ENCODE measurements at regions not wholly inside any gene's neighbourhood (a gene's known extent, or its start where the extent isn't known, plus 50 kb on each side); places are given as distances from the start of the nearest gene placed in this dataset.

DNA sequence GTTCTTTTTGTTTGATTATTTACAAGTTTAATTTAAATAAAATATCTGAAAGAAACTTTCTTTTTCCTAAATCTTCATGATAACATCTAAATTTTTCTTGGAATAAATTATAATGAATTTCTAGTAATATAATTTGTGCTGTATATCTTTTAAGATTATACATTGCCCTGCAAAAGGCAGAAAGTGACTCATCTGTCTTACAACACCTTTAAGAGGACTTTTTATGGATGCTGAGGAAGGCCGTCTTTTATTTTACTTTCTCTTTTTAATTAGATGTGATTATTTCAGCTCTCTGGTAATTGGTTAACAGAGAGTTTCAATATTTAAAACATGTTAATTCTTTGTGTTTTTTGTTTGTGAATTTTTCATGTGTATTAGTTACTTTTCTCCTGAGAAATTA, 598.4 kb downstream of the RPL10L start (continued):
- TF ChIP-seq REST (IDR thresholded peaks at IDR 0.05; ENCODE audit: low read depth) = no peak
- no peak for TF ChIP-seq EZH2phosphoT487 (IDR thresholded peaks at IDR 0.05; ENCODE audit: borderline replicate concordance)

DNA sequence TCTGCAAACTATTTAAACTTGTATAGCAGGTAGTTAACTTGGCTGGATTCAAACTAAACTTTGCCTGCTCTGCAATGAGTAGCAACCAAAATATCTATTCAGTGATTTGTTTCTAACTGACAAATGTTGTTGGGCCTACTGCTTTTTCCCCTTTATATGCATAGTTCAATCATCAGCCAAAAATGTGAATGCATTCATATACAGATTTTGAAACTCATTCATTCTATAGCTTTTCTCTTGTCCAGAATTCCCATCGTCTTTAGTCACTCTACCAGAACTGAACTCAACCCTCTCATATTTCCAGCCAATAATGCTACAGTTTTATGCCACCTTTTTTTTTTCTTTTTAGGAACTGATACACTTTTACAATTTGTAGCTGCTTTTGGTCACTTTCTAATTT, 599.8 kb downstream of the RPL10L start:
- H3K9me3 ChIP-seq (ENCODE audit: control insufficient read depth in 1 of 2, insufficient read depth in 1 of 2, low read depth in 1 of 2, low read length in 2 of 2) = no peaks in the 10 kb centered on the region
- RAD21 ChIA-PET (ENCODE audit: low non-redundant PET in 1 of 2, low total read pairs in 2 of 2, uncharacterized antibody in 2 of 2, unreplicated experiment in 2 of 2) = no interaction called here

More for the DNA sequence above, 599.8 kb downstream of the RPL10L start:
- Histone ChIP-seq H3K9ac (ENCODE audit: low read length) (no peak overlapping the region), H3K27ac (ENCODE audit: low read depth, low read length) (no peak overlapping the region), H3K79me2 (ENCODE audit: insufficient read depth, low read length) (no peaks in the 10 kb centered on the region), H2AFZ (ENCODE audit: low read depth, low read length, poor library complexity, severe bottlenecking) (no peak overlapping the region), H3K4me1 (ENCODE audit: control insufficient read depth in 1 of 2, insufficient read depth in 2 of 2, low read length in 2 of 2) (peaks cover 0 to 6% of the 10 kb centered on the region in 2 experiments; a peak in 2 of 4 replicates), H3K9me2 (ENCODE audit: insufficient read depth) (no peaks in the 10 kb centered on the region), H4K20me1 (ENCODE audit: insufficient read depth) (no peaks in the 10 kb centered on the region), H3K4me2 (ENCODE audit: low read length) (no peak overlapping the region), H3K4me3 (replicated peaks in 1 of 2; ENCODE audit: low read depth in 1 of 2, low read length in 2 of 2) (no peak overlapping the region), H3K36me3 (ENCODE audit: control insufficient read depth in 1 of 2, insufficient read depth in 2 of 2, low read length in 2 of 2) (no peaks in the 10 kb centered on the region), H3K27me3 (ENCODE audit: insufficient read depth, low read length) (no peaks in the 10 kb centered on the region)
- intact Hi-C loops (cut with micrococcal nuclease) = no loop called here
- ChIA-PET CTCF (no interaction called here), POLR2A (no interaction called here)
- no TSS peak for BruUV-seq (replicated peaks)
- TF ChIP-seq, protein P1, sequence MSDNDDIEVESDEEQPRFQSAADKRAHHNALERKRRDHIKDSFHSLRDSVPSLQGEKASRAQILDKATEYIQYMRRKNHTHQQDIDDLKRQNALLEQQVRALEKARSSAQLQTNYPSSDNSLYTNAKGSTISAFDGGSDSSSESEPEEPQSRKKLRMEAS (IDR thresholded peaks at IDR 0.05) = no peak
- no peak for TF ChIP-seq EZH2 (IDR thresholded peaks at IDR 0.05)
- no peak for TF ChIP-seq POLR2AphosphoS5 (IDR thresholded peaks at IDR 0.05; ENCODE audit: low read depth, low read length)
- TF ChIP-seq JUND (IDR thresholded peaks at IDR 0.05) = no peak
- no peak for TF ChIP-seq ZFX (IDR thresholded peaks at IDR 0.05)
- TF ChIP-seq FOSL1 (IDR thresholded peaks at IDR 0.05; ENCODE audit: low read depth) = no peak
- no peak for TF ChIP-seq ZNF274 (IDR thresholded peaks at IDR 0.05; ENCODE audit: low read depth, low read length)
- no peak for TF ChIP-seq SIN3A (IDR thresholded peaks at IDR 0.05; ENCODE audit: low read depth)
- DNase-seq (ENCODE audit: low read depth, low spot score) (no peak), ATAC-seq (no peak)
